HEK293 (cell line): ENCODE measurements at regions not wholly inside any gene's neighbourhood (a gene's known extent, or its start where the extent isn't known, plus 50 kb on each side); places are given as distances from the start of the nearest gene placed in this dataset.
"Not testable (repeated sequence)": the region's sequence is repeated elsewhere in the genome, so short reads cannot be mapped to it uniquely, and the experiment has no call there.

Experiments
- CTCF ChIA-PET: fragments of 350-600 bp; formaldehyde crosslinking; extraction: SDS; loops from one replicate; lab custom pipeline; 2021; ENCODE audit warnings: antibody characterized with exemption; lab: Yijun Ruan, JAX
- POLR2A ChIA-PET: fragments of 300-600 bp; formaldehyde crosslinking; extraction: SDS; loops from one replicate; lab custom pipeline; 2020; ENCODE audit warnings: antibody characterized with exemption, inconsistent platforms; lab: Yijun Ruan, JAX
- H3K27ac ChIP-seq: fragments of 200-500 bp; sonication (Bioruptor generic); 2 replicates; pipeline ENCODE4 v1.5.1; 2014; ENCODE audit warnings: low read depth, low read length, control low read depth, inconsistent platforms; ENCODE audit errors: extremely low read depth
- H3K36me3 ChIP-seq, 2 experiments: fragments of 200-500 bp in 1 of 2; sonication (Bioruptor generic) in 1 of 2; 1 replicate in 1 of 2; 2 replicates in 1 of 2; pipeline ENCODE4 v1.5.1; 2014 to 2017; ENCODE audit warnings: inconsistent platforms in 2 of 2, low read length in 2 of 2; ENCODE audit not compliant: control insufficient read depth in 2 of 2, insufficient read depth in 1 of 2
- H3K4me1 ChIP-seq: fragments of 200-500 bp; sonication (Bioruptor generic); 2 replicates; pipeline ENCODE4 v1.5.1; 2014; ENCODE audit warnings: mild to moderate bottlenecking, low read length, inconsistent platforms; ENCODE audit not compliant: control insufficient read depth, insufficient read depth
- H3K4me3 ChIP-seq: 2 replicates; pipeline ENCODE4 v1.5.1; 2011; ENCODE audit warnings: low read depth, mild to moderate bottlenecking, control low read depth, low read length, moderate library complexity
- H3K9me3 ChIP-seq: fragments of 200-500 bp; sonication (Bioruptor generic); 2 replicates; pipeline ENCODE4 v1.5.1; 2014; ENCODE audit warnings: low read depth, low read length, inconsistent platforms; ENCODE audit not compliant: control insufficient read depth, insufficient read depth
- EGR2 ChIP-seq: fragments of 450-650 bp; formaldehyde crosslinking; IDR thresholded peaks from 2 replicates; pipeline ENCODE4 v1.5.1; 2016; ENCODE audit warnings: low read depth, missing biosample characterization, missing genetic modification characterization
- GLI4 ChIP-seq: fragments of 450-650 bp; formaldehyde crosslinking; IDR thresholded peaks from 2 replicates; pipeline ENCODE4 v1.5.1; 2016; ENCODE audit warnings: missing biosample characterization, missing genetic modification characterization
- GLIS1 ChIP-seq: fragments of 450-650 bp; formaldehyde crosslinking; IDR thresholded peaks from 2 replicates; pipeline ENCODE4 v1.5.1; 2016; ENCODE audit warnings: missing biosample characterization, missing genetic modification characterization
- MZF1 ChIP-seq: fragments of 450-650 bp; formaldehyde crosslinking; IDR thresholded peaks from 2 replicates; pipeline ENCODE4 v1.5.1; 2017; ENCODE audit warnings: missing biosample characterization, missing genetic modification characterization, borderline replicate concordance
- OVOL3 ChIP-seq: fragments of 450-650 bp; formaldehyde crosslinking; IDR thresholded peaks from 2 replicates; pipeline ENCODE4 v1.5.1; 2016; ENCODE audit warnings: missing biosample characterization, missing genetic modification characterization
- PATZ1 ChIP-seq: fragments of 450-650 bp; formaldehyde crosslinking; IDR thresholded peaks from 2 replicates; pipeline ENCODE4 v1.5.1; 2016; ENCODE audit warnings: missing biosample characterization, missing genetic modification characterization
- PRDM2 ChIP-seq: fragments of 450-650 bp; formaldehyde crosslinking; IDR thresholded peaks from 2 replicates; pipeline ENCODE4 v1.5.1; 2016; ENCODE audit warnings: missing biosample characterization, missing genetic modification characterization, borderline replicate concordance
- ZBTB20 ChIP-seq: fragments of 450-650 bp; formaldehyde crosslinking; IDR thresholded peaks from 2 replicates; pipeline ENCODE4 v1.5.1; 2016; ENCODE audit warnings: missing biosample characterization, missing genetic modification characterization
- ZBTB21 ChIP-seq: fragments of 450-650 bp; formaldehyde crosslinking; IDR thresholded peaks from 2 replicates; pipeline ENCODE4 v1.5.1; 2017; ENCODE audit warnings: missing biosample characterization, missing genetic modification characterization
- ZBTB48 ChIP-seq: fragments of 450-650 bp; formaldehyde crosslinking; IDR thresholded peaks from 2 replicates; pipeline ENCODE4 v1.5.1; 2016; ENCODE audit warnings: missing biosample characterization, missing genetic modification characterization
- ZBTB8A ChIP-seq: fragments of 450-650 bp; formaldehyde crosslinking; IDR thresholded peaks from 2 replicates; pipeline ENCODE4 v1.5.1; 2016; ENCODE audit warnings: missing biosample characterization, missing genetic modification characterization
- ZFHX2 ChIP-seq: fragments of 450-650 bp; formaldehyde crosslinking; conservative IDR thresholded peaks from 2 replicates; pipeline ENCODE4 v1.5.1; 2016; ENCODE audit warnings: missing biosample characterization, missing genetic modification characterization
- ZFP3 ChIP-seq: fragments of 450-650 bp; formaldehyde crosslinking; IDR thresholded peaks from 2 replicates; pipeline ENCODE4 v1.5.1; 2016; ENCODE audit warnings: low read depth, missing biosample characterization, missing genetic modification characterization
- ZFP69B ChIP-seq: fragments of 450-650 bp; formaldehyde crosslinking; IDR thresholded peaks from 2 replicates; pipeline ENCODE4 v1.5.1; 2016; ENCODE audit warnings: missing biosample characterization, missing genetic modification characterization
- ZIC2 ChIP-seq: fragments of 450-650 bp; formaldehyde crosslinking; IDR thresholded peaks from 2 replicates; pipeline ENCODE4 v1.5.1; 2016; ENCODE audit warnings: missing biosample characterization, missing genetic modification characterization
- ZNF2 ChIP-seq: fragments of 450-650 bp; formaldehyde crosslinking; IDR thresholded peaks from 2 replicates; pipeline ENCODE4 v1.5.1; 2016; ENCODE audit warnings: missing biosample characterization, missing genetic modification characterization
- ZNF335 ChIP-seq: fragments of 450-650 bp; formaldehyde crosslinking; conservative IDR thresholded peaks from 2 replicates; pipeline ENCODE4 v1.5.1; 2016; ENCODE audit warnings: missing biosample characterization, missing genetic modification characterization
- ZNF449 ChIP-seq: fragments of 450-650 bp; formaldehyde crosslinking; IDR thresholded peaks from 2 replicates; pipeline ENCODE4 v1.5.1; 2017; ENCODE audit warnings: missing biosample characterization, mild to moderate bottlenecking, missing genetic modification characterization, moderate library complexity
- ZNF48 ChIP-seq: fragments of 450-650 bp; formaldehyde crosslinking; IDR thresholded peaks from 2 replicates; pipeline ENCODE4 v1.5.1; 2016; ENCODE audit warnings: missing biosample characterization, missing genetic modification characterization
- ZNF514 ChIP-seq: fragments of 450-650 bp; formaldehyde crosslinking; IDR thresholded peaks from 2 replicates; pipeline ENCODE4 v1.5.1; 2016; ENCODE audit warnings: missing biosample characterization, missing genetic modification characterization
- ZNF600 ChIP-seq: fragments of 450-650 bp; formaldehyde crosslinking; IDR thresholded peaks from 2 replicates; pipeline ENCODE4 v1.5.1; 2016; ENCODE audit warnings: missing biosample characterization, missing genetic modification characterization
- ZNF670 ChIP-seq: fragments of 450-650 bp; formaldehyde crosslinking; IDR thresholded peaks from 2 replicates; pipeline ENCODE4 v1.5.1; 2016; ENCODE audit warnings: missing biosample characterization, missing genetic modification characterization, low read depth
- ZNF692 ChIP-seq: fragments of 450-650 bp; formaldehyde crosslinking; IDR thresholded peaks from 2 replicates; pipeline ENCODE4 v1.5.1; 2016; ENCODE audit warnings: missing biosample characterization, missing genetic modification characterization
- ZNF768 ChIP-seq: fragments of 450-650 bp; formaldehyde crosslinking; IDR thresholded peaks from 2 replicates; pipeline ENCODE4 v1.5.1; 2018; ENCODE audit warnings: missing biosample characterization, mild to moderate bottlenecking, missing genetic modification characterization

GRCh38 chr4:84309191-84309590, 189.9 kb downstream of the NKX6-1 start:
- TF ChIP-seq MZF1 (tag by site-specific recombination), result no peak
- no peak for TF ChIP-seq ZNF514 (tag by site-specific recombination)
- no peak for TF ChIP-seq ZNF48 (tag by site-specific recombination)
- no peak for TF ChIP-seq ZNF768
- TF ChIP-seq ZNF670 (tag by site-specific recombination), result no peak
- TF ChIP-seq ZNF2, result no peak
- TF ChIP-seq ZFP3 (tag by site-specific recombination), result no peak
- TF ChIP-seq PRDM2 (tag by site-specific recombination), result no peak
- TF ChIP-seq ZNF449 (tag by site-specific recombination), result no peak
- no peak for TF ChIP-seq ZBTB21
- TF ChIP-seq GLI4 (tag by site-specific recombination), result no peak
- TF ChIP-seq GLIS1, result no peak
- TF ChIP-seq, all 188 proteins: peak for 0
- ChIA-PET POLR2A (no interaction called here), CTCF (no interaction called here)
- H3K4me3 ChIP-seq, result no peak overlapping the region
- no peak overlapping the region for H3K27ac ChIP-seq
- no peaks in the 10 kb centered on the region for H3K4me1 ChIP-seq
- H3K9me3 ChIP-seq, result no peaks in the 10 kb centered on the region
- H3K36me3 ChIP-seq, result no peaks in the 10 kb centered on the region

GRCh38 chr4:84298719-84299254, 200.3 kb downstream of the NKX6-1 start:
- POLR2A ChIA-PET, CTCF ChIA-PET, H3K27ac ChIP-seq: not testable (repeated sequence)
- TF ChIP-seq OVOL3 (tag by site-specific recombination) (0 out of 2 replicates have a peak, but pooled peaks have one; percentile 16), ZNF600 (tag by site-specific recombination) (peak; percentile 47), ZFHX2 (tag by site-specific recombination) (peak; percentile 48), ZBTB20 (peak; percentile 43; the same call in 1 of the 2 replicates), ZBTB48 (tag by site-specific recombination) (peak; percentile 72; the same call in 1 of the 2 replicates), EGR2 (tag by site-specific recombination) (peak; percentile 39; the same call in 1 of the 2 replicates), ZNF692 (peak; percentile 28; the same call in 1 of the 2 replicates), ZBTB8A (tag by site-specific recombination) (peak; percentile 45), PATZ1 (tag by site-specific recombination) (peak; percentile 19; the same call in 1 of the 2 replicates), ZNF335 (tag by site-specific recombination) (0 out of 2 replicates have a peak, but pooled peaks have one; percentile 57), ZFP69B (tag by site-specific recombination) (peak; percentile 34; the same call in 1 of the 2 replicates), ZIC2 (tag by site-specific recombination) (0 out of 2 replicates have a peak, but pooled peaks have one; percentile 13)

More at GRCh38 chr4:84298719-84299254, 200.3 kb downstream of the NKX6-1 start:
- not testable (repeated sequence) for H3K9me3 ChIP-seq, H3K4me3 ChIP-seq, H3K4me1 ChIP-seq, H3K36me3 ChIP-seq
